ENCODE measurements at regions not wholly inside any gene's neighbourhood (a gene's known extent, or its start where the extent isn't known, plus 50 kb on each side); places are given as distances from the start of the nearest gene placed in this dataset.

DNA sequence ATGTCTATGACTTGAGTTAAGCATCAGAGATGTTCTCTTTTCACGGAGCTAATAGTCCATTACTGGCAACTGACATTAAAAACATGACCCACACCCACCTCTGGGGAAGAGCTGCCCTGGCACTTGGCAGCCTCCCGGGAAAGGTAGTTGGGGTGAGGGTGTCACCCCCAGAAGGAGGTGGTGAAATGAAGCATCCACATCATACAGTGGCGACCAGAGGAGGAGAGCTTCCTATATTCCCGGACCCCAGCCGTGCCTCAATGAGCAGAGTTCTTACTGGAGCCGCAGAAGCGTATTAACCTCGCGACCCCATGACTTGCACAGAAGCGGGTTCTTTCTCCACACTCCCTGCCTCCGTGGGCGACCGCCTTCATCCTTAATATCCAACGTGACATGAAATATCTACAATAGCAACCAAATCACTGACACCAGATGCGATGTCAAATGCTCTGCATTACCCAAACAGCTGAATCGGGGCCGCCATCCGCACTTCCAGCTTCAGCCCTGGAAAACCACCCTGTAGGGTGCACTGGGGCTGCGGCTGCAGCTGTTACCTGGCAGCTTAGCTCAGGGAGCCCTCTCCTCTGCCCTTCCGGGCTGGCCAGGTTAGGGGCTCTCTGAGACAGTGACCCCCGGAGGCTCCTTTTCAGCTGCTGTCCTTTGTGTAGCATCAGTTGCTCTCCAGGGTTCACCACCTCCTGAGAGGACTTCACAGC, 103.1 kb upstream of the PARD3 start:
- H2AFZ ChIP-seq (ENCODE audit: low read length), result no peak overlapping the region
- no peaks in the 10 kb centered on the region for H3K79me2 ChIP-seq (ENCODE audit: insufficient read depth, low read depth, low read length)
- no peaks in the 10 kb centered on the region for H4K20me1 ChIP-seq (ENCODE audit: insufficient read depth, low read length)
- H3K9me3 ChIP-seq (ENCODE audit: low read length), result no peaks in the 10 kb centered on the region
- TF ChIP-seq, protein P1, sequence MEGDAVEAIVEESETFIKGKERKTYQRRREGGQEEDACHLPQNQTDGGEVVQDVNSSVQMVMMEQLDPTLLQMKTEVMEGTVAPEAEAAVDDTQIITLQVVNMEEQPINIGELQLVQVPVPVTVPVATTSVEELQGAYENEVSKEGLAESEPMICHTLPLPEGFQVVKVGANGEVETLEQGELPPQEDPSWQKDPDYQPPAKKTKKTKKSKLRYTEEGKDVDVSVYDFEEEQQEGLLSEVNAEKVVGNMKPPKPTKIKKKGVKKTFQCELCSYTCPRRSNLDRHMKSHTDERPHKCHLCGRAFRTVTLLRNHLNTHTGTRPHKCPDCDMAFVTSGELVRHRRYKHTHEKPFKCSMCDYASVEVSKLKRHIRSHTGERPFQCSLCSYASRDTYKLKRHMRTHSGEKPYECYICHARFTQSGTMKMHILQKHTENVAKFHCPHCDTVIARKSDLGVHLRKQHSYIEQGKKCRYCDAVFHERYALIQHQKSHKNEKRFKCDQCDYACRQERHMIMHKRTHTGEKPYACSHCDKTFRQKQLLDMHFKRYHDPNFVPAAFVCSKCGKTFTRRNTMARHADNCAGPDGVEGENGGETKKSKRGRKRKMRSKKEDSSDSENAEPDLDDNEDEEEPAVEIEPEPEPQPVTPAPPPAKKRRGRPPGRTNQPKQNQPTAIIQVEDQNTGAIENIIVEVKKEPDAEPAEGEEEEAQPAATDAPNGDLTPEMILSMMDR (conservative IDR thresholded peaks at IDR 0.05; ENCODE audit: low read length), result no peak
- no peak for TF ChIP-seq EZH2phosphoT487 (IDR thresholded peaks at IDR 0.05; ENCODE audit: borderline replicate concordance, low read depth, low read length)
- ChIA-PET CTCF (ENCODE audit: unreplicated experiment) (no interaction called here), POLR2A (interaction anchor here (0.6 kb wide), 1 partner anchor 300 kb away, joined by 3 read pairs; no protein-coding TSS in a partner anchor)
- H3K4me2 ChIP-seq (ENCODE audit: low read length), result no peak overlapping the region
- H3K27ac ChIP-seq (ENCODE audit: low read depth, low read length, poor library complexity, severe bottlenecking), result no peak overlapping the region
- H3K9me2 ChIP-seq (ENCODE audit: insufficient read depth, low read length), result no peaks in the 10 kb centered on the region
- H3K4me1 ChIP-seq (ENCODE audit: insufficient read depth, low read length, poor library complexity, severe bottlenecking), result no peaks in the 10 kb centered on the region
- no peak overlapping the region for H3K4me3 ChIP-seq (ENCODE audit: low read depth, low read length, poor library complexity, severe bottlenecking)
- BruUV-seq (replicated peaks), result no TSS peak
- intact Hi-C loops (cut with micrococcal nuclease; ENCODE audit: unreplicated experiment), result no loop called here
- no peaks in the 10 kb centered on the region for H3K36me3 ChIP-seq (ENCODE audit: insufficient read depth, low read length)
- DNase-seq (ENCODE audit: low spot score), result no peak

DNA sequence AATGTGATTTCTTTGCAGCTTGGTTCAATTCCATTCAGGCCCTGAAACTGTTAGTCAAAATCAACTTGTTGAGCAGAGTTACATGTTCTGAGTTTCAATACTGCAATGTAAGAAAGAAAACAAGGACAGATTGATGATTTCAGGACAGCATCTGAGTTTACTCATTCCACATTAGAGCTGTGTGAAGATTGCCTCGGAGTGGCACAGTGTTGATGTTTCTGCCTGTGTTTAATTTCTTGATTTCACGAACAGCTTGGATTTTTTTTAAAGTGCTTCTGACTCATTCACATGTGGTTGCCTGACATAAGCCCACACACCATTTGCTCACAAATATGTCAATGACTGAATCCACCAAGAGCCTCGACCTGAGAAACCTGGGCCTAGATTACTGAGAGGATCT, 101.2 kb upstream of the PARD3 start:
- intact Hi-C loops (cut with micrococcal nuclease; ENCODE audit: unreplicated experiment), result no loop called here
- no peak for TF ChIP-seq EZH2phosphoT487 (IDR thresholded peaks at IDR 0.05; ENCODE audit: borderline replicate concordance, low read depth, low read length)
- TF ChIP-seq, protein P1 (conservative IDR thresholded peaks at IDR 0.05; ENCODE audit: low read length), result no peak
- H3K4me1 ChIP-seq (ENCODE audit: insufficient read depth, low read length, poor library complexity, severe bottlenecking), result no peaks in the 10 kb centered on the region
- POLR2A ChIA-PET, result interaction anchor here (0.5 kb wide), 1 partner anchor 10 kb away, joined by 3 read pairs; no protein-coding TSS in a partner anchor
- no peaks in the 10 kb centered on the region for H3K79me2 ChIP-seq (ENCODE audit: insufficient read depth, low read depth, low read length)
- no peak overlapping the region for H3K27ac ChIP-seq (ENCODE audit: low read depth, low read length, poor library complexity, severe bottlenecking)
- no peaks in the 10 kb centered on the region for H3K9me2 ChIP-seq (ENCODE audit: insufficient read depth, low read length)
- no peak overlapping the region for H2AFZ ChIP-seq (ENCODE audit: low read length)
- CTCF ChIA-PET (ENCODE audit: unreplicated experiment), result no interaction called here
- no peaks in the 10 kb centered on the region for H3K36me3 ChIP-seq (ENCODE audit: insufficient read depth, low read length)
- DNase-seq (ENCODE audit: low spot score), result no peak
- no peaks in the 10 kb centered on the region for H4K20me1 ChIP-seq (ENCODE audit: insufficient read depth, low read length)
- H3K9me3 ChIP-seq (ENCODE audit: low read length), result no peaks in the 10 kb centered on the region
- BruUV-seq (replicated peaks), result no TSS peak
- H3K4me3 ChIP-seq (ENCODE audit: low read depth, low read length, poor library complexity, severe bottlenecking), result no peak overlapping the region
- no peak overlapping the region for H3K4me2 ChIP-seq (ENCODE audit: low read length)

DNA sequence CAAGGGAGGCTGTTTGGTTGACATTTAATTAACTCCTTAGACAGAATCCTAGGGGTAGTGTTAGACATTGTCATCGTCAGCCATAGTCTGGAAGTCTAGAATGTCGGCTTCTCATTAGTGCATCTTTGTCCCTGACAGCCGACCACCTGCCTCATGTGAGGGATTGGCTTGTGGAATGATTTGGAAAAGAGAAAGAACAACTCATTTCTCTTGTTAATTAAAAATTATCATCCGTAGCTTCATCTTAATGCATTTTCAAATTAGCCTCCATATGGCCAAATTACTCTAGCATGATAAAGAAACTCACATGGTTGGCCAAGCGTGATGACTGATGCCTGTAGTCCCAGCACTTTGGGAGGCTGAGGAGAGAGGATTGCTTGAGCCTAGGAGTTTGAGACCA, 97.7 kb upstream of the PARD3 start:
- H3K4me1 ChIP-seq (ENCODE audit: insufficient read depth, low read length, poor library complexity, severe bottlenecking), result no peaks in the 10 kb centered on the region
- no peak overlapping the region for H3K4me2 ChIP-seq (ENCODE audit: low read length)
- H4K20me1 ChIP-seq (ENCODE audit: insufficient read depth, low read length), result no peaks in the 10 kb centered on the region
- POLR2A ChIA-PET, result no interaction called here
- no peak overlapping the region for H3K27ac ChIP-seq (ENCODE audit: low read depth, low read length, poor library complexity, severe bottlenecking)
- CTCF ChIA-PET (ENCODE audit: unreplicated experiment), result no interaction called here
- no peaks in the 10 kb centered on the region for H3K9me3 ChIP-seq (ENCODE audit: low read length)
- no peak overlapping the region for H3K4me3 ChIP-seq (ENCODE audit: low read depth, low read length, poor library complexity, severe bottlenecking)
- DNase-seq (ENCODE audit: low spot score), result no peak
- intact Hi-C loops (cut with micrococcal nuclease; ENCODE audit: unreplicated experiment), result no loop called here
- H3K9me2 ChIP-seq (ENCODE audit: insufficient read depth, low read length), result no peaks in the 10 kb centered on the region
- no peaks in the 10 kb centered on the region for H3K79me2 ChIP-seq (ENCODE audit: insufficient read depth, low read depth, low read length)
- H2AFZ ChIP-seq (ENCODE audit: low read length), result no peak overlapping the region
- no peaks in the 10 kb centered on the region for H3K36me3 ChIP-seq (ENCODE audit: insufficient read depth, low read length)
- no TSS peak for BruUV-seq (replicated peaks)
- no peak for TF ChIP-seq EZH2phosphoT487 (IDR thresholded peaks at IDR 0.05; ENCODE audit: borderline replicate concordance, low read depth, low read length)
- TF ChIP-seq, protein P1 (conservative IDR thresholded peaks at IDR 0.05; ENCODE audit: low read length), result no peak
